HG02642 (cell line): ENCODE measurements at regions not wholly inside any gene's neighbourhood (a gene's known extent, or its start where the extent isn't known, plus 50 kb on each side); places are given as distances from the start of the nearest gene placed in this dataset.

Source experiments
- ATAC-seq: cut with Tn5 transposase; IDR thresholded peaks from one replicate; pipeline ENCODE4 v1.9.1; 2021; ENCODE audit warnings: mild to moderate bottlenecking; ENCODE audit not compliant: unreplicated experiment, poor library complexity

DNA sequence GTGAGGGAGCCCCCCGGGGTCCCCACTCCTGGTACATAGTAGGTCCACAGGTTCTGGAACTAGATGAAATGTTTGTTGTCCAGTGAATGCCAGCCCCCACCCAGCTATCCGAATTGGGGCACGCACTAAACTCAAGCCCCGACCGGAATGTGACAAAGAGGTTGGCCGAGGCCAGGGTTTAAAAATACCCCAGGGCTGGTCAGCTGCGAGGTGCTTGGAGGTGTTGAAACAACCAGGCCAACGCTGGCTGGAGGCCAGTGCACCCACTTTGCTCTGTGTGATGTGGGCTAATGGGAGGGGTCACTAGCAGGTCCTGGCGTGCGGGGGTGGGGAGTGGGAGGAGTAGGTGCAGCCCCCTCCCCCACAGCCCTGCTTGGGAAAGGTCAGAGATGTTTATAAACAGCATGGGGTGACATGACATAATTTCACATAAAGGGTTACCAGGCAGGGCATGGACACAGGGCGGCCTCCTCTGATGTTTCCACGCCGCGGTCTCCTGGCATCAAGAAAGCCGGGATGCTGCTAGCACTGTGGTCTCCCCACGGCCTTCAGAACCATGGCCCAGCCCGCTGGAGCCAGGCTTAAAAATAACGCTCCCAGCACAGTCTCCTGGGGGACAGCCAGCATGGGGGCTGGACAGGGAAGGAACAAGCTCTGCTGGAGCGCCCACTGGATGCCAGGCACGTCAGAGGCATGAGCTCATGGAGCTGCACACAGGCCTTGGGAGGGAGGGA, 111.2 kb upstream of the PTPN1 start:
- no peak for ATAC-seq

DNA sequence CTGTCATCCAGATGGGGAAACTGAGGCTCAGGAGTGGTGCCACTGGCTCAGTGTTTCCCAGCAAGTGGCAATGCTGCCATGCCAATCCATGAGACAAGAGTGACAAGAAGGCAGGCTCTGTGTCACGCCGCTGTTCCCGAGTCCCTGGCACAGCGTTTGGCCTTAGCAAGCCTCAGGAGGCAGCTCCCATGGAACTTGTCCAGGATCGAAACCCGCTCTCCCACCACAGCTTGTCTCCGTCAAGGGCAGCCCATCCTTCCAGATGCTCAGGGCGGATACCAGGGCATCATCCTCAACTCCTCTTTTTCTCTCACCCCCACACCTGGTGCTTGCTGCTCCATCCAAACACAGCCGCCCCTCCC, 110.6 kb upstream of the PTPN1 start:
- ATAC-seq: no peak

DNA sequence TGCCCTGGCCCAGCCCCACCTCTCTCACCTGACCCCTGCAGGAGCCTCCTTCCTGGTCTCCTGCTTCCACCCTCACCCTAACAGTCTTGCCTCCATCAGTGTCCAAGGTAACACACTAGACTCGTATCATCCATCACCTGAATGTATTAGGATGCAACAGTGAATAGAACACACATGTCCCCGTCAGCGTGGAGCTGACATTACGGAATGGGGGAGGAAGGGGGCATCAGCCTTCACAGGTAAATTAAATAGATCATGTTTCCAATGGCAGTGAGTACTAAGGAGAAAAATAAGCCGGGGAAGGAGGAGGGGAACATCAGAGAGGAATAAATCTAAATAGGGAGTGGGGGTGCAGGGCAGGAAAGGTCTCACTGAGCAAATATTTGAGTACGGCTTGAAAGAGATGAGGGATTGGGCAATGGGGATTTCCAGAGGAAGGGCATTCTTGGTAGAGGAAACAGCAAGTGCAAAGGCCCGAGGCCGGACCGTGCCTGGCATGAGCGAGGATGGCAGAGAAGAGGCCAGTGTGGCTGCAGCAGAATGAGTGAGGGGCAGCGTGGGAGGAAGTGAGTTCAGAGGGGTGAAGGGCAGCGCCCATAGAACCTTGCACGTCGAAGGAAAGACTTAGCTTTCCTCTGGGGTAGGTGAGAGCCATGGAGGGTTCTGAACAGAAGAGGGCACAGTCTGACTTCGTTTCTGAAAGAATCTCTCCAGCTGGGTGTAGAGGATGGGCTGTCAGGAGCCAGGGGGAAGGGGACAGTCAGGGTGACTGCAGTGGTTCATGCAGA, 110.1 kb upstream of the PTPN1 start:
- ATAC-seq: no peak

DNA sequence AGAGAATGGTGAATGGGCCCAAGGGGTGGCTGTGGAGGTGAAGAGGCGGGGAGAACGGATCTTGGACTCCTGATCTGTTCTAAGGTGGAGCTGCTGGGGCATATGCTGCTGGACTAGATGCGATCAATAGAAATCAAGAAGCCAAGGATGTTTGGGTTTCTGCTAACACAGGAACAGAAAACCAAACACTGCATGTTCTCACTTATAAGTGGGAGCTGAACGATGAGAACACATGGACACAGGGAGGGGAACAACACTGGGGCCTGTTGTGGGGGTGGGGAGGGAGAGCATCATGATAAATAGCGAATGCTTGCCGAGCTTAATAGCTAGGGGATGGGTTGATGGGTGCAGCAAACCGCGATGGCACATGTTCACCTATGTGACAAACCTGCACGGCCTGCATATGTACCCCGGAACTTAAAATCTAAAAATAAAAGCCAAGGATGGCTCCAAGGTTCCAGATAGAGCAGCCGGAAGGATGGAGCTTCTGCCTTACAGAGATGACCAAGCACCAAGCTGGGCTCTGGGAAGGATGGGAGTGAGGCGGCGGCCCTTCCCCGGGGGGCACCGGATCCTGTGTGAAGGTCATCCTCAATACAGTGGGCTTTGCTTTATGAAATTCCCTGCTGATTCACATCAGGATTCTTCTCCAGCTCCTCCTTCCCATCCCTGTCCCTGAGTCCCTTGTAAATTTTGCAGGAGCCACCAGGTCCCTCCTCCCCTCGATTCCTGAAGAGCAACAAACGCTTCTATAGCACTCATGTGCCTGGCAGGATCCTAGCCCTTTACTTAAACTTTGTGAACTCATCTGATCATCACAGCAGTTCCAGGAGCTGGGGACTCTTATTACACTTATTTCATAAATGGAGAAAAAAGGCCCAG, 109.2 kb upstream of the PTPN1 start:
- ATAC-seq: no peak

DNA sequence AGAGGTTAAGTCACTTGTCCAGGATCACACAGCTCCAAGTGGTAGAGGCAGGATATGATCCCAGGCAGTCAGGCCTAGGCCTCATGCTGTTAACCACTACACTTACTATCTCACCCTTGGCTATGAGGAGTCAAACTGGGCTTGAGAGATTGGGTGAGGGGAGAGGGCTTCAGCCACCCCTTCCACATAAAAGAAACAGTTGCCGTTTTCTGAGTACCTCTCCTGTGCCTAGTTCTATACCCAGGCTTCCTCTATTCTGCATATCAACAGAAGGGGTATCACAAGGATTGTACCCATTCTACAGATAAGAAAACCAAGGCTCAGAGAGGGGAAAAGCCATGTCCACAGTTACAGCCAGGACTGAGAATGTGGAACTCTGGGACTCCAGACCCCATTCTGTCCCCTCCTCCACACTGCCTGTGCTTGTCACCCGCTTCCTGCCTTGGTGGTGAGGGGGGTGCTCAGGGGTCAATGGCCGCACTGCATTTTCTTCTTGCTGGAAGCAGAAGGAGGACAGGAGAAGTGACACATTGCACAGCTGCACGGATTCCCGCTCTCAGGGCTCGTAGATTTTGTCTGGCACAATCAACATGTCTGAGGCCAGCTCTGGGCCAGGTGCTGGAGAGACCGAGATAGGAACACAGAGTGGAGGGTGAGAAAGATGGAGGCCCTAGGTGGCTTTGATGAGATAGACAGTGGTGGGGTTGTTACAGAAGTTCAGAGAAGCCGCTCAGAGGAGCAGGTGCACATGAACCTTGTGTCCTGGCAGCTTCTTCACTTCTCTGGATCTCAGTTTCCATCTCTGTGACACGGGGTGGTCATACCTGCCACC, 108.4 kb upstream of the PTPN1 start:
- no peak for ATAC-seq

DNA sequence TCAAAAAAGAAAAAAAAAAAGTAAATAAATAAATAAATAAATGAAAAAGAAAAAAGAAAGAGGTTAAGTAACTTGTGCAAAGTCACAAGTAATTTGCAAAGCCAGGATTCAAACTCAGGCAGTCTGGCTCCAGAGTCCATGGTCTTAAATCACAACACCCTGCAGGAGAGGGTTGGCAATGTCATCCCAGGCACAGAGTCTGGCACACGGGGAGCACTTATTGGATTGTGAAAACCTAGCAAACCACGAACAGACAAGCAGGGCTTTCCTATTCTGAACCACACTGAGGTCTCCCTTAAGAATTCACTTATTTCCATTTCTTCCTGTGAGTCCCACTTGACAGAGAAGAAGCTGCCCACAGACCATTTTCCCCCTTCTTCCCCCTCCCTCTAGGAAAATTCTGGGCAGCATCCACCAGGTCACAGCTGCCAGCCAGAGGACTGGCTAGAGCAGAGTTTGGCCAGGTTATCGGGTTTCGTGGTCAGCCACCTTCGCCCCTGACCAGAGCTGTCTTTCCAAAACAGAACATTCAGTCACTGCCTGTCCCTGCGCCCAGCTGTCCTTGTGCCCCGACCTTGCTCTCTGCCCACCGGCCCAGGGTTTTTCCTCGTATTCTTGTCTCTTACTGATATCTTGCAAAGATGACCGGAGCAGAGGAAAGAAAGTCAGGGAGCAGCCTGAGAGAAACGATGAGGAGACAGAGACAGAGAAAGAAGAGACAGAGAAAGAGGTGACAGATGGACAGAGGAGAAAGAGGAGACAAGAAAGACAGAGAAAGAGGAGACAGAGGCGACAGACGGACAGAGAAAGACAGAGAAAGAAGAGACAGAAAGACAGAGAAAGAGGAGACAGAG, 106.4 kb upstream of the PTPN1 start:
- no peak for ATAC-seq

DNA sequence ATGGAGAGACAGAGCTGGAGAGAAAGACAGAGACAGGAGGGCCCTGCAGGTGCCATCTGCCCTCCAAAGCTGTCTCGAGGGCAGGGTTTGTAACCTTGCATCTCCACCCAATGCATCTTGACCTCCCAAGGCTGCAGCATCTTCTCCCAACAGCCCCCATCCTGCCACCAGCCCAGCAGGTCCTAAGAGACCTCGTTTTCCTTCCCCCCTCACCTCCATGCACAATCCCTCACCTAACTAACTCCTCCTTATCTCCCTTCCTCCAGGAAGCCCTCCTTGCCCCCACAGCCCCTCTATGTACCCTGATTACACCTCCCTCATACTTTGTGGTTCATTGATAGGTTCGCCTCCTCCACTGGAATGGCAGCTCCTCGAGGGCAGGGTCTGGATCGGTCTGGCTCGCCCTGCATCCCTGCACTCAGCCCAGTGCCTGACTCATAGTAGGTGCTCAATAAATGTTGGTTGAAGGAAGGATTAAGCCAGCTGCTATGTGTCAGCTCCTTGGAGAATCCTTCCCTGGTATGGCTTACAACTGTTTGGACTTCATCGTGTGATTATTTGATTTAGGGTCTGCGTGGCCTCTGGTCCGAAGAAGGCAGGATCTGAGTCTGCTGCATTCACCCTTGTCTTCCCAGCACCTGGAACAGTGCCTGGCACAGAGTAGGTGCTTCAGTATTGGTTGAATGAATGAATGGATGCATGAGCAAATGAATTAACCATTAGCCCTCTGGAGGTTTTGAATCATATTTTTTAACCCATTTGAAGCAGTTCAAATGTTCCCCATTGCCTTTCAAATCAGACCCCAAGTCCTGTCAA, 105.6 kb upstream of the PTPN1 start:
- no peak for ATAC-seq

DNA sequence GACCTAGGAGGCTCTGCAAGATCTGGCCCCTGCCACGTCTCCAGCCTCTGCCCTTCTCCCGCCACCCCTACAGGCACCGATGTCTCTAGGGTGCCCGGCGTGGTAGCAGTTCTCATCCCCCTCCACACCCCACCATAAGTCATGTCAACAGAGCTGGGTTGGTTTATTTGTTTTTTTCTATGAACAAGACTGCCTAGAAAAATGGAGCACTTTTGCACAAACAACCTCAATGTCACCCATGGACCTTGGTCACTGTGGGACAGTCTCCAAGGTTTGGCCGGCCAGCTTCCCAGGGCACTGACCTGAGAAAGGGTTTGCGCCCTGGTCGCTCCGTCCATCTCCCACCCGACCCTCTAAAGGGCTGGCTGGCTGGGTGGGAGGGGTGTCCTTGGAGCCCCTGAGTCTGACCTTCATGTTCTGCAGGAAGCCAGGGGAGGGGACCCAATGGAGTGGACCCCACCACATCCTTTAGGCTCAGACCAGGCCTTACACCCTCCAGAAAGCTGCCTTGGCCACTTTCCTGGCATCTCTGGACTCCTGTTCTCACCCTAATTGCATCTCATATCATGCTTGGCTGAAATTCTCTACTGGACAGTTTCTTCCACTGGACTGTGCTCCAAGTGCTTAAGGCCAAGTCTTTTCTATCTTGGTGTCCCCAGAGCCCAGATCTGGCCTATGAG, 104.8 kb upstream of the PTPN1 start:
- ATAC-seq: no peak

DNA sequence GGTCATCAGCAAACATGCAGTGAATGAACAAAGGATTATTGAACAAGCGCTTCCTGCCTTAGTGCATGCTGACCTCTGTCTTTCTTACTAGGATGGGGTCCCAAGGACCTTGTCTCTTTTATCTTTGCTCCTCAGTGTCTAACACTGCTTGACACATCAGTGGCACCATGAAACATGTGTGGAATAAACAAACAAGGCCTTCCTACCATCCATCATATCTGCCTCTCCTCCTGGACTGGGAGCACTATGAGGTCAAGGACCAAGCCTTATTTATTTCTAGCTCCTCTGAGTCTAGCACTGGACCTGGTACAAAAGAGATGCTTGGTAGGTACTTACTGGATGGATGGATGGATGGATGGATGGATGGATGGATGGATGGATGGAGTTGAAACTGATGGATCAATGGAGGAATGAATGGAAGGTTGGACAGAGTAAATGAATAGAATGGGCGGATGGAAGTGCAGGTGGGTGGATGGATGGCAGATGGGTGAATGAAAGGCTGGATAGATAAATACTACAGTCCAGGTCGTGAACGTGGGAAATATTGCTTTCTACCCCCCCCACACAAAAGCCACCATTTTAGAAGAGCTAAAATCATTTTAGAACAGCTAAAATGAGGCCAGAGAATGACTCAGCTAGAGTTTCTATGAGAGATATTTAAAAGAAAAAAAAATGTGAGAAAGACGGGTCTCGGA, 104.1 kb upstream of the PTPN1 start:
- ATAC-seq: no peak

DNA sequence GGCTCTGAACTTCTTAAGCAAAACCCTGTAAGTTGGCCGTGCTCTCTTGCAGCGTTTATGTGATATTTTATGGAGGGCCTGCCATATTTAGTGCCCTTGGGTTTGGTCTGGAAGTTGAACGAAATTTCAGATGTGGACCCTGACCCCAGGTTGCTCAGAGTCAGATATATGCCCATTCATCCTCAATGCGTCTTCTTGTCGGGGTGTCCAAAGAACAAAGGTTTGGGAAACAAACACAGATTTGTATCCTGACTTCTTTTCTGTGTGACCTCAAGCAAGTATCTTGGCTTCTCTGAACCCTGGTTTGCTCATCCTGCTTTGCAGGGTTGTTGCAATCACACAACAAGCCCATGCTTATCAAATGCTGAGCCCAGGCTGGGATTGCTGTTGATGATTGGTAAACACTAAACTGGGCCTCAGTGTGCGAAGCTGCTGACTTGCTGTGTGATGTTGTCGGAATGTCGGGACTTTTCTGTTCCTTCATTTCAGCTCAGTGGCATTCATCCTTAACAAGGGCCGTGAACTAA, 103.5 kb upstream of the PTPN1 start:
- ATAC-seq: no peak

DNA sequence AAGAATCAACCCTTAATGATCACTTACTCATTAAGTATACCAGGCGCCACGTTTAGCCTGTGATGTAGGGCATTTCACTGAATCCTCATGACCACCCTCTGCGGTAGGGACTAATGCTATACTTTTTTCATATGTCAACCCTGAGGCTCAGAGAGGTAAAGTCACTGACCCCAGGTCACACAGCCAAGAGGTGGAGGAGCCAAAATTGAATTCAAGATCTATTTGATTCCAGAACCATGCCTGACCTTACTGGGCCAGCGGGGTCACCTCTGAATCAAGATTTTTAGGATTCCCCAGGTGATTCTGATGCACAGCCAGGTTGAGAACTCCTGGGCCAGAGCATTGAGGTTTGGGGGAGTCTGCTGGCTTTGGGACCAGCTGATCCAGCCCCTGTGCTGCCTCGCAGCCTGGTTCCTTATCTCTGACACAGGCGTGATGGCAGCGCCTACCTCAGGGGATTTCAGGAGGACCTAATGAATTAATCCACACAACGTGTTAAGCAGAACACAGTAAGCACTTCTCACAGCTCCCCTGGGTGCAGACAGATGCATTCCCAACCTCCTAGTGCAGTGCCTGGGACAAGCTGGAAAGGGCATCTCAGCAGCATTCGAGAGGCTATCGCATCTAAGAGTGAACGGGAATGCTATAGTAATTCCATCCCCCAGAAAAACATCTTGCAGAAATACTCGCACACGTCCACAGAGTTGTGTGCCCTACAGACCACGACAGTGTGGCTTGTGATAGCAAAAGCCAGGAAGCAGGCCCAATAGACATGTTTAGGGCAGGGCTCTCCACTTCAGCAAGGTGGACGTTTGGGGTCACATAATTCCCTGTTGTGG, 101.4 kb upstream of the PTPN1 start:
- ATAC-seq: no peak

DNA sequence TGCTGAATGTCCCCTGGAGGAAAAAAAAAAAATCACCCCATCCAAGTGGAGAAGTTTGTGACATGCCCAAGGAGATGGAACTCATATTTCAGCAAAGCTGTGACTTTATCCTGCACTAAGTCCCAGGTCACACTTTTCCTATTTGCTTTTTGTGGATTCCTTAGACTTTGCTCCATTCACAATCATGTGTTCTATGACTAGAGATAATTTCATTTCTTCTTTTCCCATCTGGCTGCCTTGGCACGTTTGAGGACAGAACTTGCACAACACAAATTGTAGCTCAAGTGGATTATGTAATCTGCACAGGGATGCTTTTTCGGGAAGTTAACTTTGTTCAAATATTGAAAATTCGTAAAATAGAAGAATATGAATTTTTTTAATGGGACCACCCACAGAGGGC, 100.7 kb upstream of the PTPN1 start:
- no peak for ATAC-seq

DNA sequence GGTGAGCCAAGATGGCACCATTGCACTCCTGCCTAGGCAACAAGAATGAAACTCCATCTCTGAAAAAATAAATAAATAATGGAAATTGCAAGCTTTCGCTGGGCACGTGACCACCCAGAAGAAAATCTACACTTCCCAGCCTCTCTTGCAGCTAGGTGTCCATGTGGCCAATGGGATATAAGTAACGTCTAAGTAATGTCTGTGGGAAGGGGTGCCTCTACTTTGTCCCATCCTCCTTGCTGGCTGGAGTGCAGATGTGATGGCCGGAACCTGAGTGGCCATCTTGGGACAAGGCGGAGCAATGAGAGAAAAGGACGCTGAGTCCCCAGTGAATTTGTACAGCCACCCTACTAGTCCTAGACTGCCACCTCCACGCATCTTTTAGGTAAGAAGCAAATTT, 99.8 kb upstream of the PTPN1 start:
- ATAC-seq: no peak

DNA sequence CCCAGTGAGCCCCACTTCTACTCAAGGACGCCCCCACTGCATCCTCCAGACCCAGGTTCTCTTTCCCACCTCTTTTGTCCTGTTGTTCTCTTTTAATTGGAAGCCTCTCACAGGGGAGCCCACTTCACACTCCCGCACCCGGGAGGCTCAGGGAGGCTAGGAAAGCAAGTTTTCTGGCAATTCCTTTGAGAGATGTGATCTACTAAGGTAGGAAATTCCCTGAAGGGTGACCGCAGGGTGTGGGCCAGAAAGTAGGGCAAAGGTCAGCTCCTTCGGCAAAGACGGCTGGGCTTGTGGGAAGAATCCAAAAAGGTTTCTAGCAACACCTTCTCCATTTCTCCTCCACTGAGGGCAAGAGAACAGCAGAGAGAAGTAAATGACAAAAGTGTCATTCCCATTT, 98.1 kb upstream of the PTPN1 start:
- ATAC-seq: no peak

DNA sequence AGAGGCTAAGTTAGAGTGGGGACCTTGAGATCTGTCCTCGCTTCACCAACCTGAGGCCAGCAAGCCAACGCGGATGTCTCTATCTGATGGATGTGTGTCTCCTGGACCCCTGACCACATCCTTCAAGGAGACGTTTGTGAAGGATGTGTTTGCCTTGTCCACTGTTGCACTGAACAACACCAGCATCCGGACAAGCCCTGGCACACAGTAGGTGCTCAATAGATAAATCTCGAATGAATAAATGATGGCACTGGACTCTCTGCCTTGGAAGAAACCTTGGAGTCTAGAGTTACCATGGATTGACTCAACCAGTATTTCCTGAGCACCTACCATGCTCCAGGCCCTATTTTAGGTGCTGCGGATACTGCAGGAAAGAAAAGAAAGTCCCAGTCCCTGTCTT, 97.7 kb upstream of the PTPN1 start:
- no peak for ATAC-seq

DNA sequence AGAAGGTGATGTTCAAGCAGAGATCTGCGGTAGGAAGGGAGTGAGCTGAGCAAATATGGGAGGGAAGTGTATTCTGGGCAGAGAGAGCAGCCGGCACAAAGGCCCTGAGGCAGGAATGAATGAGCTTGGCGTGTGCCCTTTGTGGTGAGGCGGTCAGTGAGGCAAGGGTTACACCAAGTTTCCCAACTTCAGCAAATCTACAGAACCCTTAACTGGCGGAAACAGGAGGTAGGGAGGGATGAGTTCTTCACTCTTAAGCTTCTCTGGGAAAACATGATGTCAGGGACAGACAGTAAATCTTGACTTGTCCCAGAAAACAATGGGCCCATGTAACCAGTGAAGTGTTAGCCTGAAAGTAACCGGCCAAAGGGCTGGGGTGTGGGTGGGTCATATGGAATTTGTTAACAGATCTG, 97.1 kb upstream of the PTPN1 start:
- no peak for ATAC-seq
